Panc1 (cell line): ENCODE measurements at regions not wholly inside any gene's neighbourhood (a gene's known extent, or its start where the extent isn't known, plus 50 kb on each side); places are given as distances from the start of the nearest gene placed in this dataset.

ENCODE experiments used
- ATAC-seq: fragments of 200-7000 bp; cut with Tn5 transposase; 2 replicates; pipeline ENCODE4 v1.9.1; 2020; ENCODE audit warnings: mild to moderate bottlenecking, moderate library complexity
- BruUV-seq: library from RNA; stranded (reverse); fragments of 400-500 nt; replicated peaks from 2 replicates; lab custom pipeline; 2021; lab: Mats Ljungman, UMichigan
- CTCF ChIA-PET: fragments of 300-600 bp; sonication (Branson Sonifier 250); formaldehyde crosslinking; loops from one replicate; lab custom pipeline; 2022; ENCODE audit warnings: antibody characterized with exemption; lab: Charles Lee
- POLR2A ChIA-PET: fragments of 300-600 bp; sonication (Branson Sonifier 250); formaldehyde crosslinking; loops from one replicate; lab custom pipeline; 2022; ENCODE audit warnings: antibody characterized with exemption; lab: Charles Lee
- DNase-seq: peaks from one replicate; pipeline ENCODE4 v3.0.0-alpha.2; 2010; ENCODE audit warnings: low read depth, low spot score
- H3K27ac ChIP-seq: 2 replicates; pipeline ENCODE4 v1.5.1; 2011; ENCODE audit warnings: mild to moderate bottlenecking, low read length, inconsistent platforms
- H3K27me3 ChIP-seq: fragments of 200-500 bp; sonication (Bioruptor generic); 2 replicates; pipeline ENCODE4 v1.6.0; 2014; ENCODE audit warnings: low read length, inconsistent platforms; ENCODE audit not compliant: control insufficient read depth, insufficient read depth
- H3K36me3 ChIP-seq: fragments of 200-500 bp; sonication (Bioruptor generic); 2 replicates; pipeline ENCODE4 v1.5.1; 2014; ENCODE audit warnings: inconsistent platforms, mild to moderate bottlenecking, low read length, moderate library complexity; ENCODE audit not compliant: control insufficient read depth, insufficient read depth
- H3K4me1 ChIP-seq: 2 replicates; pipeline ENCODE4 v1.5.1; 2011; ENCODE audit warnings: inconsistent platforms, mild to moderate bottlenecking, low read length, moderate library complexity; ENCODE audit not compliant: control insufficient read depth, insufficient read depth
- H3K4me3 ChIP-seq, 2 experiments: 2 replicates each; pipeline ENCODE4 v1.5.1; 2011 to 2012; ENCODE audit warnings: low read depth in 2 of 2, low read length in 2 of 2, mild to moderate bottlenecking in 2 of 2, inconsistent platforms in 1 of 2, moderate library complexity in 1 of 2
- H3K9me3 ChIP-seq: fragments of 200-500 bp; sonication (Bioruptor generic); 2 replicates; pipeline ENCODE4 v1.5.1; 2014; ENCODE audit warnings: low read depth, mild to moderate bottlenecking, inconsistent platforms, low read length, moderate library complexity; ENCODE audit not compliant: control insufficient read depth, insufficient read depth
- CTCF ChIP-seq: fragments of 450-650 bp; IDR thresholded peaks from 2 replicates; pipeline ENCODE4 v1.5.1; 2017; ENCODE audit warnings: mild to moderate bottlenecking
- POLR2AphosphoS5 ChIP-seq: IDR thresholded peaks from 2 replicates; pipeline ENCODE4 v1.6.1; 2012; ENCODE audit warnings: mild to moderate bottlenecking, low read depth, low read length, moderate library complexity
- REST ChIP-seq, 2 experiments: IDR thresholded peaks; 2 replicates each; pipeline ENCODE4 v1.6.1; 2011 to 2012; ENCODE audit warnings: low read depth in 2 of 2, control low read depth in 1 of 2, low read length in 1 of 2, mild to moderate bottlenecking in 1 of 2, moderate library complexity in 1 of 2; ENCODE audit not compliant: insufficient read depth in 1 of 2
- SIN3A ChIP-seq: IDR thresholded peaks from 2 replicates; pipeline ENCODE4 v1.6.1; 2012; ENCODE audit warnings: low read depth, mild to moderate bottlenecking, low read length, moderate library complexity, borderline replicate concordance; ENCODE audit not compliant: insufficient read depth
- TCF7L2 ChIP-seq: IDR thresholded peaks from 2 replicates; pipeline ENCODE4 v1.6.1; 2011; ENCODE audit warnings: mild to moderate bottlenecking, low read depth, low read length, inconsistent platforms
- in situ Hi-C: cut with HindIII; loops from 2 replicates; pipeline ENCODE4 v1.10.0; 2016; ENCODE audit warnings: low sequenced_read_pairs, low pct_unique_long_range_greater_than_20kb
- intact Hi-C: fragments of 100-400 bp; cut with micrococcal nuclease; formaldehyde crosslinking; loops from one replicate; pipeline ENCODE4 v1.10.0; 2022; ENCODE audit not compliant: unreplicated experiment

GRCh38 chr2:36197181-36197971, 158.2 kb upstream of the CRIM1 start:
- Histone ChIP-seq H3K27ac (no peak overlapping the region), H3K4me1 (no peaks in the 10 kb centered on the region), H3K36me3 (no peaks in the 10 kb centered on the region), H3K27me3 (no peaks in the 10 kb centered on the region), H3K4me3 (no peak overlapping the region), H3K9me3 (no peaks in the 10 kb centered on the region)
- no TSS peak for BruUV-seq
- in situ Hi-C loops (no loop called here), intact Hi-C loops (no loop called here)
- no peak for DNase-seq
- ChIA-PET POLR2A (no interaction called here), CTCF (no interaction called here)
- no peak for ATAC-seq
- TF ChIP-seq POLR2AphosphoS5, result no peak
- TF ChIP-seq TCF7L2, result no peak
- no peak for TF ChIP-seq SIN3A
- TF ChIP-seq CTCF, result no peak
- TF ChIP-seq REST (IDR thresholded peaks at IDR 0.05; ENCODE audit: insufficient read depth in 1 of 2, low read depth in 2 of 2, low read length in 1 of 2), result no peak

- intact Hi-C loops (no loop called here), in situ Hi-C loops (no loop called here)
- no peaks in the 10 kb centered on the region for H3K36me3 ChIP-seq
- no TSS peak for BruUV-seq
- no peaks in the 10 kb centered on the region for H3K27me3 ChIP-seq
- no peaks in the 10 kb centered on the region for H3K9me3 ChIP-seq
- no peak overlapping the region for H3K4me3 ChIP-seq
- no peaks in the 10 kb centered on the region for H3K4me1 ChIP-seq
- DNase-seq, result no peak
- TF ChIP-seq POLR2AphosphoS5 (no peak), SIN3A (no peak), CTCF (no peak), TCF7L2 (no peak), REST (IDR thresholded peaks at IDR 0.05; ENCODE audit: insufficient read depth in 1 of 2, low read depth in 2 of 2, low read length in 1 of 2) (no peak)
- no peak for ATAC-seq
- POLR2A ChIA-PET, result no interaction called here
- CTCF ChIA-PET, result no interaction called here
- H3K27ac ChIP-seq, result no peak overlapping the region
Observed at GRCh38 chr2:36193680-36194079, 161.9 kb upstream of the CRIM1 start.
